ENCODE measurements at regions not wholly inside any gene's neighbourhood (a gene's known extent, or its start where the extent isn't known, plus 50 kb on each side); places are given as distances from the start of the nearest gene placed in this dataset.

GRCh38 chr5:2557435-2557834 lies 194.0 kb downstream of the IRX2 start:
- FAIRE-seq (no peak), DNase-seq (ENCODE audit: low read depth) (no peak)
- Histone ChIP-seq H3K4me3 (ENCODE audit: low read depth, low read length) (no peak overlapping the region), H3K27me3 (ENCODE audit: control insufficient read depth, insufficient read depth, low read length) (no peaks in the 10 kb centered on the region), H3K36me3 (ENCODE audit: control insufficient read depth, insufficient read depth, low read length) (no peaks in the 10 kb centered on the region)
- no peak for TF ChIP-seq CTCF (IDR thresholded peaks at IDR 0.05; ENCODE audit: insufficient read depth, low read length, severe bottlenecking)

- Histone ChIP-seq H3K4me3 (ENCODE audit: low read depth, low read length) (no peak overlapping the region), H3K36me3 (ENCODE audit: control insufficient read depth, insufficient read depth, low read length) (no peaks in the 10 kb centered on the region), H3K27me3 (ENCODE audit: control insufficient read depth, insufficient read depth, low read length) (no peaks in the 10 kb centered on the region)
- DNase-seq (ENCODE audit: low read depth) (no peak), FAIRE-seq (no peak)
- no peak for TF ChIP-seq CTCF (IDR thresholded peaks at IDR 0.05; ENCODE audit: insufficient read depth, low read length, severe bottlenecking)
These were observed 195.0 kb downstream of the IRX2 start for GRCh38 chr5:2556375-2556966.

- FAIRE-seq = no peak
- Histone ChIP-seq H3K36me3 (ENCODE audit: control insufficient read depth, insufficient read depth, low read length) (no peaks in the 10 kb centered on the region), H3K27me3 (ENCODE audit: control insufficient read depth, insufficient read depth, low read length) (no peaks in the 10 kb centered on the region), H3K4me3 (ENCODE audit: low read depth, low read length) (no peak overlapping the region)
- no peak for DNase-seq (ENCODE audit: low read depth)
- TF ChIP-seq CTCF (IDR thresholded peaks at IDR 0.05; ENCODE audit: insufficient read depth, low read length, severe bottlenecking) = no peak
These were observed 197.9 kb downstream of the IRX2 start for GRCh38 chr5:2553611-2554010.

GRCh38 chr5:2550509-2550908 lies 201.0 kb downstream of the IRX2 start:
- H3K27me3 ChIP-seq (ENCODE audit: control insufficient read depth, insufficient read depth, low read length) = no peaks in the 10 kb centered on the region
- FAIRE-seq = no peak

GRCh38 chr5:2549900-2550299 lies 201.6 kb downstream of the IRX2 start:
- no peak for TF ChIP-seq CTCF (IDR thresholded peaks at IDR 0.05; ENCODE audit: insufficient read depth, low read length, severe bottlenecking)
- Histone ChIP-seq H3K4me3 (ENCODE audit: low read depth, low read length) (no peak overlapping the region), H3K36me3 (ENCODE audit: control insufficient read depth, insufficient read depth, low read length) (no peaks in the 10 kb centered on the region), H3K27me3 (ENCODE audit: control insufficient read depth, insufficient read depth, low read length) (no peaks in the 10 kb centered on the region)
- DNase-seq (ENCODE audit: low read depth) = no peak
- FAIRE-seq = no peak

More at GRCh38 chr5:2550509-2550908, 201.0 kb downstream of the IRX2 start:
- Histone ChIP-seq H3K4me3 (ENCODE audit: low read depth, low read length) (no peak overlapping the region), H3K36me3 (ENCODE audit: control insufficient read depth, insufficient read depth, low read length) (no peaks in the 10 kb centered on the region)
- TF ChIP-seq CTCF (IDR thresholded peaks at IDR 0.05; ENCODE audit: insufficient read depth, low read length, severe bottlenecking) = no peak
- DNase-seq (ENCODE audit: low read depth) = no peak

- H3K4me3 ChIP-seq (ENCODE audit: low read depth, low read length) = no peak overlapping the region
- no peaks in the 10 kb centered on the region for H3K27me3 ChIP-seq (ENCODE audit: control insufficient read depth, insufficient read depth, low read length)
- FAIRE-seq = no peak
- no peak for TF ChIP-seq CTCF (IDR thresholded peaks at IDR 0.05; ENCODE audit: insufficient read depth, low read length, severe bottlenecking)
- DNase-seq (ENCODE audit: low read depth) = no peak
- H3K36me3 ChIP-seq (ENCODE audit: control insufficient read depth, insufficient read depth, low read length) = no peaks in the 10 kb centered on the region
These were observed 202.1 kb downstream of the IRX2 start for GRCh38 chr5:2549354-2549753.
